ENCODE measurements at regions not wholly inside any gene's neighbourhood (a gene's known extent, or its start where the extent isn't known, plus 50 kb on each side); places are given as distances from the start of the nearest gene placed in this dataset.

GRCh38 chr16:51420247-51420646 lies 269.2 kb upstream of the SALL1 start:
- TF ChIP-seq CTCF (conservative IDR thresholded peaks at IDR 0.05; ENCODE audit: low read length): no peak
- no peak for TF ChIP-seq EZH2phosphoT487 (IDR thresholded peaks at IDR 0.05; ENCODE audit: borderline replicate concordance, low read depth, low read length)

Data from OCI-LY7 (cell line).